ENCODE measurements at regions not wholly inside any gene's neighbourhood (a gene's known extent, or its start where the extent isn't known, plus 50 kb on each side); places are given as distances from the start of the nearest gene placed in this dataset.

- no peaks in the 10 kb centered on the region for H3K9me3 ChIP-seq
- no peak overlapping the region for H3K4me3 ChIP-seq
- H3K36me3 ChIP-seq = no peaks in the 10 kb centered on the region
- H3K4me1 ChIP-seq = no peaks in the 10 kb centered on the region
- intact Hi-C loops (cut with DNase I) = no loop called here
- H3K9ac ChIP-seq (ENCODE audit: low read depth in 2 of 2, low read length in 2 of 2) = no peak overlapping the region
- DNase-seq = no peak
- no peaks in the 10 kb centered on the region for H3K27me3 ChIP-seq
- TF ChIP-seq, protein P1, sequence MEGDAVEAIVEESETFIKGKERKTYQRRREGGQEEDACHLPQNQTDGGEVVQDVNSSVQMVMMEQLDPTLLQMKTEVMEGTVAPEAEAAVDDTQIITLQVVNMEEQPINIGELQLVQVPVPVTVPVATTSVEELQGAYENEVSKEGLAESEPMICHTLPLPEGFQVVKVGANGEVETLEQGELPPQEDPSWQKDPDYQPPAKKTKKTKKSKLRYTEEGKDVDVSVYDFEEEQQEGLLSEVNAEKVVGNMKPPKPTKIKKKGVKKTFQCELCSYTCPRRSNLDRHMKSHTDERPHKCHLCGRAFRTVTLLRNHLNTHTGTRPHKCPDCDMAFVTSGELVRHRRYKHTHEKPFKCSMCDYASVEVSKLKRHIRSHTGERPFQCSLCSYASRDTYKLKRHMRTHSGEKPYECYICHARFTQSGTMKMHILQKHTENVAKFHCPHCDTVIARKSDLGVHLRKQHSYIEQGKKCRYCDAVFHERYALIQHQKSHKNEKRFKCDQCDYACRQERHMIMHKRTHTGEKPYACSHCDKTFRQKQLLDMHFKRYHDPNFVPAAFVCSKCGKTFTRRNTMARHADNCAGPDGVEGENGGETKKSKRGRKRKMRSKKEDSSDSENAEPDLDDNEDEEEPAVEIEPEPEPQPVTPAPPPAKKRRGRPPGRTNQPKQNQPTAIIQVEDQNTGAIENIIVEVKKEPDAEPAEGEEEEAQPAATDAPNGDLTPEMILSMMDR (IDR thresholded peaks at IDR 0.05) = no peak
- no peak overlapping the region for H3K27ac ChIP-seq
These were observed 195.3 kb upstream of the CDH2 start for GRCh38 chr18:28372186-28372585.

DNA sequence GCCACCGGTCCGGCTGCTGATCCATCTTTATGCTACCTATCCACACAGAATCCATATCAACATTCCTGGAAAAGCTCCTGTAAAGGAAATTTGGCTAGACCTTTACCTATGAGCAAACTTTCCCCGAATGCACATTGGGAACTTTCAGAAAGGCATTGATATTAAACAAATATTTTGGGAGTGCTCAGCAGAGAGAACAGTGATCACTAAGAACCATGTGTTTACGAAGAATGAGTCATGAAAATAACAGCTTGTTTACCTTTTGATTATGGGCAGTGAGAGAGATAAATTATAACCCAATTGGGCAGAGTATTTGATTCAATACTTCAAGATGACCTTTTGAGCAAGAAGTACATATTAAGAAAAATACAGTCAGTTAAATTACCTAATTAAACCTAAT is 189.7 kb upstream of the CDH2 start:
- Histone ChIP-seq H3K9ac (ENCODE audit: low read depth in 2 of 2, low read length in 2 of 2) (no peak overlapping the region), H3K27me3 (no peaks in the 10 kb centered on the region), H3K4me3 (no peak overlapping the region), H3K36me3 (no peaks in the 10 kb centered on the region), H3K27ac (no peak overlapping the region), H3K4me1 (no peaks in the 10 kb centered on the region), H3K9me3 (no peaks in the 10 kb centered on the region)
- TF ChIP-seq, protein P1 (IDR thresholded peaks at IDR 0.05) = no peak
- no peak for DNase-seq
- intact Hi-C loops (cut with DNase I) = no loop called here

- intact Hi-C loops (cut with DNase I) = no loop called here
- DNase-seq = no peak
- H3K36me3 ChIP-seq = no peaks in the 10 kb centered on the region
These were observed 188.5 kb upstream of the CDH2 start for GRCh38 chr18:28365411-28365831.

DNA sequence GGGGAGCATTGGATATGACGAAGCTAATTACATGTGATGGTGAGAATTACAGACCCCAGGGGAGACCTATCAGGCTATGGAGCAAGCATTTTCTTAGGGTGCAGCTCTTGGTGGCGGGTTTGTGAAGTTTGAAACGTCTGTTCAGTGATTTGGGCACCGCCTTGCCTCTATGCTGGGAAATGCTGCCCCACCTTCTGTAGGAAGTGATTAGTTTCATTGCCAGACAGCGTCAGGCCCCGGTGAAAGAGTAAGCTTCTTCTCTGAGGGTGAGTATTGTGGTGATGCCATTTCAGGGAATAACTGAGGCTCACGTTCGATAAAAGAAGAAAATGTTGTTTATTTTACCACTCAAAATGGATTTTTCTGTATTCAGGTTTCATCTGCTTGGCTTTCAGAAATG is 186.2 kb upstream of the CDH2 start:
- Histone ChIP-seq H3K27ac (no peak overlapping the region), H3K4me1 (no peaks in the 10 kb centered on the region), H3K27me3 (no peaks in the 10 kb centered on the region), H3K36me3 (no peaks in the 10 kb centered on the region), H3K9ac (ENCODE audit: low read depth in 2 of 2, low read length in 2 of 2) (no peak overlapping the region), H3K4me3 (no peak overlapping the region), H3K9me3 (no peaks in the 10 kb centered on the region)
- TF ChIP-seq, protein P1 (IDR thresholded peaks at IDR 0.05) = no peak
- intact Hi-C loops (cut with DNase I) = no loop called here
- no peak for DNase-seq

More at GRCh38 chr18:28365411-28365831, 188.5 kb upstream of the CDH2 start:
- Histone ChIP-seq H3K4me1 (no peaks in the 10 kb centered on the region), H3K27ac (no peak overlapping the region), H3K4me3 (no peak overlapping the region), H3K9me3 (no peaks in the 10 kb centered on the region), H3K9ac (ENCODE audit: low read depth in 2 of 2, low read length in 2 of 2) (no peak overlapping the region), H3K27me3 (no peaks in the 10 kb centered on the region)
- TF ChIP-seq, protein P1 (IDR thresholded peaks at IDR 0.05) = no peak

GRCh38 chr18:28359176-28359575 is 182.2 kb upstream of the CDH2 start:
- Histone ChIP-seq H3K9me3 (no peaks in the 10 kb centered on the region), H3K4me3 (no peak overlapping the region), H3K4me1 (no peaks in the 10 kb centered on the region), H3K36me3 (no peaks in the 10 kb centered on the region), H3K27me3 (no peaks in the 10 kb centered on the region), H3K27ac (no peak overlapping the region), H3K9ac (ENCODE audit: low read depth in 2 of 2, low read length in 2 of 2) (no peak overlapping the region)
- DNase-seq = no peak
- intact Hi-C loops (cut with DNase I) = no loop called here
- TF ChIP-seq, protein P1 (IDR thresholded peaks at IDR 0.05) = no peak

Data from colonic mucosa (tissue), 4 donors.